ENCODE measurements at regions not wholly inside any gene's neighbourhood (a gene's known extent, or its start where the extent isn't known, plus 50 kb on each side); places are given as distances from the start of the nearest gene placed in this dataset.

DNA sequence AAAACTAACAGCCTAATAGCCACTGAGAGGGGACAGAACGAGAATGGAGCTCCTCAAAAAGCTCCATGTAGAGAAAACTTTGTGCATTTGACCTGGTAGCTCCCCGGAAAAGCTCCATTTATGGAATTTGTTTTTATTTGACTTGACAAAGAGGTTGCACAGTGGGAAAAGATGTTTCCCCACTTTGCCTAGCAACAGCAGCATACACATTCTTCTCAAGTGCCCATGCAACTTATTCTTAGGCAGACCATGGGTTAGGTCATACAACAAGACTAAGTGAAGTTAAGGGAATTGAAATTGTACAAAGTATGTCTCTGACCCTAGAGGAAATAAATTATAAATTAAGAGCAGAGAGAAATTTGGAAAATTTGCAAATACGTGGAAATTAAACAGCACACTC is 949.6 kb upstream of the PRKX start:
- intact Hi-C loops (cut with DNase I, micrococcal nuclease): no loop called here
- CTCF ChIA-PET: no interaction called here
- TF ChIP-seq, protein P1, sequence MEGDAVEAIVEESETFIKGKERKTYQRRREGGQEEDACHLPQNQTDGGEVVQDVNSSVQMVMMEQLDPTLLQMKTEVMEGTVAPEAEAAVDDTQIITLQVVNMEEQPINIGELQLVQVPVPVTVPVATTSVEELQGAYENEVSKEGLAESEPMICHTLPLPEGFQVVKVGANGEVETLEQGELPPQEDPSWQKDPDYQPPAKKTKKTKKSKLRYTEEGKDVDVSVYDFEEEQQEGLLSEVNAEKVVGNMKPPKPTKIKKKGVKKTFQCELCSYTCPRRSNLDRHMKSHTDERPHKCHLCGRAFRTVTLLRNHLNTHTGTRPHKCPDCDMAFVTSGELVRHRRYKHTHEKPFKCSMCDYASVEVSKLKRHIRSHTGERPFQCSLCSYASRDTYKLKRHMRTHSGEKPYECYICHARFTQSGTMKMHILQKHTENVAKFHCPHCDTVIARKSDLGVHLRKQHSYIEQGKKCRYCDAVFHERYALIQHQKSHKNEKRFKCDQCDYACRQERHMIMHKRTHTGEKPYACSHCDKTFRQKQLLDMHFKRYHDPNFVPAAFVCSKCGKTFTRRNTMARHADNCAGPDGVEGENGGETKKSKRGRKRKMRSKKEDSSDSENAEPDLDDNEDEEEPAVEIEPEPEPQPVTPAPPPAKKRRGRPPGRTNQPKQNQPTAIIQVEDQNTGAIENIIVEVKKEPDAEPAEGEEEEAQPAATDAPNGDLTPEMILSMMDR (IDR thresholded peaks at IDR 0.05): no peak
- H3K27me3 Mint-ChIP-seq: no peaks in the 10 kb centered on the region
- no peaks in the 10 kb centered on the region for H3K4me1 Mint-ChIP-seq (ENCODE audit: low read depth)
- Histone ChIP-seq H3K27ac (ENCODE audit: low read depth in 1 of 2, low read length in 2 of 2) (no peak overlapping the region), H3K4me3 (ENCODE audit: low read length) (no peak overlapping the region), H3K27me3 (ENCODE audit: control insufficient read depth in 1 of 2, insufficient read depth in 2 of 2, low read length in 2 of 2) (no peaks in the 10 kb centered on the region), H3K4me1 (ENCODE audit: insufficient read depth, low read length) (no peaks in the 10 kb centered on the region), H3K9me3 (ENCODE audit: control insufficient read depth in 1 of 2, insufficient read depth in 1 of 2, low read length in 2 of 2) (no peaks in the 10 kb centered on the region), H3K36me3 (ENCODE audit: insufficient read depth, low read length) (no peaks in the 10 kb centered on the region)
- DNase-seq (no peak), ATAC-seq (ENCODE audit: poor library complexity) (no peak)
- no peak overlapping the region for H3K4me3 Mint-ChIP-seq
- no peak overlapping the region for H3K27ac Mint-ChIP-seq
- POLR2A ChIA-PET: no interaction called here
- H3K9me3 Mint-ChIP-seq: no peaks in the 10 kb centered on the region
- H3K36me3 Mint-ChIP-seq (ENCODE audit: low read depth): no peaks in the 10 kb centered on the region

DNA sequence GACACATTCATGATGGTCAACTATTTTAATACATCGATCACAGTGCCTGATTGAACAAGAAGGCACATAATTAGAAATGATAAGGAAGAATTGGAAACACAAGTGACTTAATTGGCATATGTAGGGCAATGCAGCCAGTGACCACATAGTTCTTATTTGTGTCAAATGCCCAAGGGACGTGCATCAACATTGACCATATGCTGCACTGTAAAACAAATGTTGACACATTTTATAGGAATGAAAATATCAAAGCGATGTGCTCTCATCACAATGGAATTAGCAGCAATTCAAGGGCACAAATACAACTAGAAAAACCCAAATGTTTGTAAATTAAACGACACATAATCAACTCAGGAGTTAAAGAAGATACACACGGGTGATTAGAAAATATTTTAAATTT is 948.3 kb upstream of the PRKX start:
- CTCF ChIA-PET: no interaction called here
- H3K36me3 ChIP-seq (ENCODE audit: insufficient read depth, low read length): no peaks in the 10 kb centered on the region
- no peaks in the 10 kb centered on the region for H3K36me3 Mint-ChIP-seq (ENCODE audit: low read depth)
- H3K27ac Mint-ChIP-seq: no peak overlapping the region
- no peak overlapping the region for H3K4me3 Mint-ChIP-seq
- no peak overlapping the region for H3K4me3 ChIP-seq (ENCODE audit: low read length)
- no peaks in the 10 kb centered on the region for H3K4me1 ChIP-seq (ENCODE audit: insufficient read depth, low read length)
- intact Hi-C loops (cut with DNase I, micrococcal nuclease): no loop called here
- POLR2A ChIA-PET: no interaction called here
- H3K9me3 ChIP-seq (ENCODE audit: control insufficient read depth in 1 of 2, insufficient read depth in 1 of 2, low read length in 2 of 2): no peaks in the 10 kb centered on the region
- DNase-seq (no peak), ATAC-seq (ENCODE audit: poor library complexity) (no peak)
- H3K4me1 Mint-ChIP-seq (ENCODE audit: low read depth): no peaks in the 10 kb centered on the region
- H3K27ac ChIP-seq (ENCODE audit: low read depth in 1 of 2, low read length in 2 of 2): no peak overlapping the region
- TF ChIP-seq, protein P1 (IDR thresholded peaks at IDR 0.05): no peak
- no peaks in the 10 kb centered on the region for H3K9me3 Mint-ChIP-seq
- no peaks in the 10 kb centered on the region for H3K27me3 Mint-ChIP-seq
- no peaks in the 10 kb centered on the region for H3K27me3 ChIP-seq (ENCODE audit: control insufficient read depth in 1 of 2, insufficient read depth in 2 of 2, low read length in 2 of 2)

DNA sequence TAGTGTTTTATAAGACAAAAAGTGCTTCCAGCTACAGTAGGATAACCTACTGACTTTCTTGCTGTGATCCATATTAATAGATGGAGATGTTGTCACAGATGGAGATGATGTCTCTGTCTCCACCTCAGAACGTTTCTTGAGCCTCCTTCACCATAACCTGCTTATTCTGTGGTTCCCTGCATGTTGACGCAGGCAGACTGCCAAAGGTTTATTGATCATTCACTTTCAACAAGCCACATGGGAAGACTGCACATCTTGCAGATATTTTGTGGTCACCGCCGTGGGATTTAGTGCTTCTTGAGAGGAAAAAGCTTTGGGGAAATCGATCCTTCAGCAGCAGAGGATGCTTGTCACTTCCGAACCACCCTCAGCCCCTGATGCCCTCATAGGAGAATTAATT is 943.0 kb upstream of the PRKX start:
- Histone ChIP-seq H3K4me1 (ENCODE audit: insufficient read depth, low read length) (no peaks in the 10 kb centered on the region), H3K4me3 (ENCODE audit: low read length) (no peak overlapping the region), H3K27me3 (ENCODE audit: control insufficient read depth in 1 of 2, insufficient read depth in 2 of 2, low read length in 2 of 2) (no peaks in the 10 kb centered on the region), H3K9me3 (ENCODE audit: control insufficient read depth in 1 of 2, insufficient read depth in 1 of 2, low read length in 2 of 2) (no peaks in the 10 kb centered on the region), H3K27ac (ENCODE audit: low read depth in 1 of 2, low read length in 2 of 2) (no peak overlapping the region), H3K36me3 (ENCODE audit: insufficient read depth, low read length) (no peaks in the 10 kb centered on the region)
- DNase-seq (no peak), ATAC-seq (ENCODE audit: poor library complexity) (no peak)
- H3K36me3 Mint-ChIP-seq (ENCODE audit: low read depth): no peaks in the 10 kb centered on the region
- H3K4me3 Mint-ChIP-seq: no peak overlapping the region
- intact Hi-C loops (cut with DNase I, micrococcal nuclease): no loop called here
- no peaks in the 10 kb centered on the region for H3K27me3 Mint-ChIP-seq
- CTCF ChIA-PET: no interaction called here
- no peak overlapping the region for H3K27ac Mint-ChIP-seq
- no peaks in the 10 kb centered on the region for H3K9me3 Mint-ChIP-seq
- POLR2A ChIA-PET: no interaction called here
- no peaks in the 10 kb centered on the region for H3K4me1 Mint-ChIP-seq (ENCODE audit: low read depth)
- TF ChIP-seq, protein P1 (IDR thresholded peaks at IDR 0.05): no peak

Measured in CD4-positive, alpha-beta T cell (primary cell).